Astrocyte (in vitro differentiated cells and primary cell): ENCODE measurements at regions not wholly inside any gene's neighbourhood (a gene's known extent, or its start where the extent isn't known, plus 50 kb on each side); places are given as distances from the start of the nearest gene placed in this dataset.
"Not testable (repeated sequence)": the region's sequence is repeated elsewhere in the genome, so short reads cannot be mapped to it uniquely, and the experiment has no call there.

Source experiments
- DNase-seq: peaks from one replicate; pipeline ENCODE4 v3.0.0-alpha.2; 2010; ENCODE audit warnings: low read depth
- FAIRE-seq: peaks from 2 replicates; lab custom pipeline; 2011; peaks lifted over from hg19 to GRCh38; lab: Jason Lieb, UNC
- H2AFZ ChIP-seq: 2 replicates; pipeline ENCODE4 v1.6.0; 2012; ENCODE audit warnings: low read depth, low read length, inconsistent platforms
- H3K27ac ChIP-seq: 2 replicates; pipeline ENCODE4 v1.5.1; 2011; ENCODE audit warnings: low read depth, low read length, inconsistent platforms
- H3K27me3 ChIP-seq: 2 replicates; pipeline ENCODE4 v1.6.0; 2011; ENCODE audit warnings: low read length, inconsistent platforms; ENCODE audit not compliant: insufficient read depth
- H3K36me3 ChIP-seq: 2 replicates; pipeline ENCODE4 v1.5.1; 2011; ENCODE audit warnings: low read length, inconsistent platforms; ENCODE audit not compliant: insufficient read depth
- H3K4me1 ChIP-seq: 2 replicates; pipeline ENCODE4 v1.5.1; 2011; ENCODE audit warnings: low read length, inconsistent platforms; ENCODE audit not compliant: insufficient read depth
- H3K4me2 ChIP-seq: 2 replicates; pipeline ENCODE4 v1.6.0; 2012; ENCODE audit warnings: low read length, inconsistent platforms
- H3K4me3 ChIP-seq: 2 replicates; pipeline ENCODE4 v1.5.1; 2011; ENCODE audit warnings: low read depth, mild to moderate bottlenecking, low read length, inconsistent platforms; ENCODE audit not compliant: insufficient read depth
- H3K79me2 ChIP-seq: 2 replicates; pipeline ENCODE4 v1.6.0; 2012; ENCODE audit warnings: mild to moderate bottlenecking, low read length, inconsistent platforms; ENCODE audit not compliant: insufficient read depth
- H3K9ac ChIP-seq: 2 replicates; pipeline ENCODE4 v1.6.0; 2012; ENCODE audit warnings: mild to moderate bottlenecking, low read length, inconsistent platforms
- H3K9me3 ChIP-seq: 2 replicates; pipeline ENCODE4 v1.5.1; 2012; ENCODE audit warnings: low read depth, mild to moderate bottlenecking, low read length, inconsistent platforms; ENCODE audit not compliant: insufficient read depth
- H4K20me1 ChIP-seq: 2 replicates; pipeline ENCODE4 v1.6.0; 2012; ENCODE audit warnings: low read length, inconsistent platforms; ENCODE audit not compliant: insufficient read depth
- H3K27ac Mint-ChIP-seq: one replicate; pipeline ENCODE4 v1.8.0; 2021; ENCODE audit warnings: mild to moderate bottlenecking, mixed read lengths; ENCODE audit not compliant: unreplicated experiment
- H3K27me3 Mint-ChIP-seq: one replicate; pipeline ENCODE4 v1.8.0; 2021; ENCODE audit warnings: low read depth, mixed read lengths; ENCODE audit not compliant: unreplicated experiment
- H3K36me3 Mint-ChIP-seq: one replicate; pipeline ENCODE4 v1.8.0; 2021; ENCODE audit warnings: low read depth, mixed read lengths; ENCODE audit not compliant: unreplicated experiment
- H3K4me1 Mint-ChIP-seq: one replicate; pipeline ENCODE4 v1.8.0; 2021; ENCODE audit warnings: low read depth, mixed read lengths; ENCODE audit not compliant: unreplicated experiment
- H3K4me3 Mint-ChIP-seq: one replicate; pipeline ENCODE4 v1.8.0; 2021; ENCODE audit warnings: mild to moderate bottlenecking, moderate library complexity, mixed read lengths; ENCODE audit not compliant: unreplicated experiment
- H3K9me3 Mint-ChIP-seq: one replicate; pipeline ENCODE4 v1.8.0; 2021; ENCODE audit warnings: mild to moderate bottlenecking, mixed read lengths; ENCODE audit not compliant: unreplicated experiment
- EZH2 ChIP-seq: IDR thresholded peaks from 2 replicates; pipeline ENCODE4 v1.6.1; 2012; ENCODE audit warnings: mild to moderate bottlenecking, low read length, inconsistent platforms; ENCODE audit not compliant: insufficient read depth
- TF ChIP-seq, protein P1 (sequence below): IDR thresholded peaks from 2 replicates; pipeline ENCODE4 v1.5.1; 2011; ENCODE audit warnings: low read depth, mild to moderate bottlenecking, inconsistent platforms, low read length, moderate library complexity; ENCODE audit not compliant: insufficient read depth

DNA sequence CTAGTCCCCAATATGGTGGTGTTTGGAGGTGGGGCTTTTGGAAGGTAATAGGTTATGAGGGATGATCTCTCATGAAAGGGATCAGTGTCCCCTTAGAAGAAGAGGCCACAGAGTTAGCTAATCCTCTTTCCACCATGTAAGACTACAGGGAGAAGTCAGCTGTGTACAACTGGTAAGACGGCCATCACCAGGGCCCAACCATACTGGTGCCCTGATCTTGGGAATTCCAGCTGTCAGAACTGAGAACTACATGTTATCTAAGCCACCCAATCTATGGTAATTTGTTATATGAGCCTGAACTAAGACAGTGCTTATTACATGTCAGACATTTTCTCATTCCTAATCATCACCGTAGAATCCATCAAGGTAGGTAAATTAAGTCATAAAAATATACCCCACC, 77.7 kb upstream of the ZNF217 start:
- H3K27me3 ChIP-seq: no peaks in the 10 kb centered on the region
- peaks cover 2% of the 10 kb centered on the region for H3K4me1 Mint-ChIP-seq
- H2AFZ ChIP-seq: no peak overlapping the region
- no peaks in the 10 kb centered on the region for H3K79me2 ChIP-seq
- DNase-seq (no peak), FAIRE-seq (no peak)
- H3K4me1 ChIP-seq: peaks cover 4% of the 10 kb centered on the region
- no peaks in the 10 kb centered on the region for H3K9me3 Mint-ChIP-seq
- no peaks in the 10 kb centered on the region for H3K9me3 ChIP-seq
- no peaks in the 10 kb centered on the region for H3K36me3 ChIP-seq
- no peaks in the 10 kb centered on the region for H3K36me3 Mint-ChIP-seq
- no peak overlapping the region for H3K4me3 ChIP-seq
- H3K27ac Mint-ChIP-seq: peak overlapping the region; percentile 10
- no peak overlapping the region for H3K4me3 Mint-ChIP-seq
- H3K4me2 ChIP-seq: no peak overlapping the region
- TF ChIP-seq EZH2: no peak
- TF ChIP-seq, protein P1, sequence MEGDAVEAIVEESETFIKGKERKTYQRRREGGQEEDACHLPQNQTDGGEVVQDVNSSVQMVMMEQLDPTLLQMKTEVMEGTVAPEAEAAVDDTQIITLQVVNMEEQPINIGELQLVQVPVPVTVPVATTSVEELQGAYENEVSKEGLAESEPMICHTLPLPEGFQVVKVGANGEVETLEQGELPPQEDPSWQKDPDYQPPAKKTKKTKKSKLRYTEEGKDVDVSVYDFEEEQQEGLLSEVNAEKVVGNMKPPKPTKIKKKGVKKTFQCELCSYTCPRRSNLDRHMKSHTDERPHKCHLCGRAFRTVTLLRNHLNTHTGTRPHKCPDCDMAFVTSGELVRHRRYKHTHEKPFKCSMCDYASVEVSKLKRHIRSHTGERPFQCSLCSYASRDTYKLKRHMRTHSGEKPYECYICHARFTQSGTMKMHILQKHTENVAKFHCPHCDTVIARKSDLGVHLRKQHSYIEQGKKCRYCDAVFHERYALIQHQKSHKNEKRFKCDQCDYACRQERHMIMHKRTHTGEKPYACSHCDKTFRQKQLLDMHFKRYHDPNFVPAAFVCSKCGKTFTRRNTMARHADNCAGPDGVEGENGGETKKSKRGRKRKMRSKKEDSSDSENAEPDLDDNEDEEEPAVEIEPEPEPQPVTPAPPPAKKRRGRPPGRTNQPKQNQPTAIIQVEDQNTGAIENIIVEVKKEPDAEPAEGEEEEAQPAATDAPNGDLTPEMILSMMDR: no peak
- H3K9ac ChIP-seq: no peak overlapping the region
- H4K20me1 ChIP-seq: no peaks in the 10 kb centered on the region
- H3K27ac ChIP-seq: no peak overlapping the region
- H3K27me3 Mint-ChIP-seq: no peaks in the 10 kb centered on the region

DNA sequence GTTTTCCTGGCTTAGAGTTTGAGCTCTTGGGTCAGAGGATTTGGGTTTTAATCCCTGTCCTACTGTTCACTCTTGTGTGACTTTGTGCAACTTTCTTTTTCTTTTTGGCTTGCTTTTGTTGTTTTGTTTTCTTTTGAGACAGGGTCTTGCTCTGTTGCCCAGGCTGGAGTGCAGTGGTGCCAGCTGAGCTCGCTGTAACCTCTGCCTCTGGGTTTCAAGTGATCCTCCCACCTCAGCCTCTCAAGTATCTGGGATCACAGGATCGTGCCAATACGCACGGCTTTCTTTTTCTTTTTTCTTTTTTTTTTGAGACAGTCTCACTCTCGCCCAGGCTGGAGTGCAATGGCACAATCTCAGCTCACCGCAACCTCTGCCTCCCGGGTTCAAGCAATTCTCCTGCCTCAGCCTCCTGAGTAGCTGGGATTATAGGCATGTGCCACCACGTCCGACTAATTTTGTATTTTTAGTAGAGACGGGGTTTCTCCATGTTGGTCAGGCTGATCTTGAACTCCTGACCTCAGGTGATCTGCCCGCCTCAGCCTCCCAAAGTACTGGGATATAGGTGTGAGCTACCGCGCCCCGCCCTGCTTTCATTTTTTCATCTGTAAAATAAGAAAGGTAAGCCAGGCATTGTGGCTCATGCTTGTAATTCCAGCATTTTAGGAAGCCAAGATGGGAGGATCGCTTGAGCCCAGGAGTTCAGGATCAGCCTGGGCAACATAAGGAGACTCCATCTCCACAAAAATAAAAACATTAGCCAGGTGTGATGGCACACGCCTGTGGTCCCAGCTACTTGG, 76.1 kb upstream of the ZNF217 start:
- H3K27ac ChIP-seq, H3K4me3 ChIP-seq, FAIRE-seq, DNase-seq, H3K27me3 Mint-ChIP-seq, H3K4me1 ChIP-seq, H3K4me2 ChIP-seq, H3K27me3 ChIP-seq, H3K27ac Mint-ChIP-seq, H3K9ac ChIP-seq, H3K9me3 Mint-ChIP-seq, H3K36me3 Mint-ChIP-seq, H3K4me1 Mint-ChIP-seq, H3K9me3 ChIP-seq, H3K36me3 ChIP-seq, H3K79me2 ChIP-seq, H4K20me1 ChIP-seq, H3K4me3 Mint-ChIP-seq, H2AFZ ChIP-seq: not testable (repeated sequence)

DNA sequence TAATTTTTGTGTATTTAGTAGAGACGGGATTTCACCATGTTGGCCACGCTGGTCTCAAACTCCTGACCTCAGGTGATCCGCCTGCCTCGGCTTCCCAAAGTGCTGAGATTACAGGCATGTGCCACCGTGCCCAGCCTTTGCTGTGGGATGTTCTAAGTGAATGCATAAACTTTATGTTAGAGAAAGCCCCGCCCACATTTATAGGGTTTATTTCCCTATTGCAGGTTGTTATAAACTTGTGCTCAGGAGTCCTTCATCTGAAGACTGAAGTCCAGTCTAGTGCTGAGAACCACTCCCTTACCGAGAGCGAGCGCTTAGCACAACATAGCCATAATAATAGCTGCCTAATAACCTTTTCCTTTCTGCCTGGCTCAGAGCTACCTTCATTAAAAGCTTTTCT, 75.4 kb upstream of the ZNF217 start:
- H4K20me1 ChIP-seq: no peaks in the 10 kb centered on the region
- H3K9me3 ChIP-seq: no peaks in the 10 kb centered on the region
- H2AFZ ChIP-seq: no peak overlapping the region
- peaks cover 2% of the 10 kb centered on the region for H3K4me1 Mint-ChIP-seq
- no peak overlapping the region for H3K27ac Mint-ChIP-seq
- H3K4me1 ChIP-seq: peaks cover 4% of the 10 kb centered on the region
- no peak overlapping the region for H3K27ac ChIP-seq
- H3K4me2 ChIP-seq: no peak overlapping the region
- no peaks in the 10 kb centered on the region for H3K27me3 Mint-ChIP-seq
- no peaks in the 10 kb centered on the region for H3K9me3 Mint-ChIP-seq
- H3K27me3 ChIP-seq: no peaks in the 10 kb centered on the region
- no peak overlapping the region for H3K4me3 Mint-ChIP-seq
- H3K4me3 ChIP-seq: no peak overlapping the region
- no peaks in the 10 kb centered on the region for H3K36me3 ChIP-seq
- H3K9ac ChIP-seq: no peak overlapping the region
- TF ChIP-seq, protein P1: no peak
- no peak for TF ChIP-seq EZH2
- no peak for FAIRE-seq
- no peak for DNase-seq
- H3K79me2 ChIP-seq: no peaks in the 10 kb centered on the region
- no peaks in the 10 kb centered on the region for H3K36me3 Mint-ChIP-seq
